GM04503 (cell line): ENCODE measurements at regions not wholly inside any gene's neighbourhood (a gene's known extent, or its start where the extent isn't known, plus 50 kb on each side); places are given as distances from the start of the nearest gene placed in this dataset.

ENCODE experiments used
- DNase-seq: peaks from one replicate; pipeline ENCODE4 v3.0.0-alpha.2; 2012; ENCODE audit warnings: low read depth

DNA sequence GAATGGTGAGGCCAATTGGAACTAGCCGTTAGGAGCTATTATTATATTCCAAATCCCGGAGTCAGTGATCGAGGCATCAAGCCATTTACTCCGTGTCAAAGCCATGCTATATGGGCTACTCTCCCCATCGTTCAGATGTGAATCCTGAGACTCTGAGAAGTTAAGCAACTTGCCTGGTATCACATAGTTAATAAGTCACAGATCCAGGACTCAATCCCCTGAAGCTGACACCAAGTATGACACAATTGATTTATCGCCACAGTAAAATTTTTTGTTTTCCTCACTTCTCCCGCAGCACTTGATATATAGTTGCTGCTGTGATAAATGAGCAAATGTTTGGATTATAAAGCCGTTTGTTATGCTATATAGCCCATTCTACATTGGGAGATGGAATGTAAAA, 50.8 kb upstream of the TSHZ2 start:
- DNase-seq, result no peak

DNA sequence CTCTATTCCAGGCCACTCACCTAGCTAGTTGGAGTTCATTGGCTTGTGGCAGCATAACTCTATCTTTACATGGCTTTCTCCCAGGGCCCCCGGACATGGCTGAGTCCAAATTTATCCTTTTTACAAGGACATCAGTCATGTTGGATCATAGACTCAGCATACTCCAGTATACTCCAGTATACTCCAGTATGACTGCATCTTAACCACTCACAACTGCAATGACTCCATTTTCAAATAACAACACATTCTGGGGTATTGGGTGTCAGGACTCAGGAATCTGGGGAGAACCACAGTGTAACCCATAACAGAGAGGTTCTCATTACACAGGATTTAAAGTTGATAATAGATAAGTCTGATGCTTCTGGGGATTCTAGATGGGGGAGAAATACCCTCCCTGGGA, 53.8 kb upstream of the TSHZ2 start:
- DNase-seq, result no peak

DNA sequence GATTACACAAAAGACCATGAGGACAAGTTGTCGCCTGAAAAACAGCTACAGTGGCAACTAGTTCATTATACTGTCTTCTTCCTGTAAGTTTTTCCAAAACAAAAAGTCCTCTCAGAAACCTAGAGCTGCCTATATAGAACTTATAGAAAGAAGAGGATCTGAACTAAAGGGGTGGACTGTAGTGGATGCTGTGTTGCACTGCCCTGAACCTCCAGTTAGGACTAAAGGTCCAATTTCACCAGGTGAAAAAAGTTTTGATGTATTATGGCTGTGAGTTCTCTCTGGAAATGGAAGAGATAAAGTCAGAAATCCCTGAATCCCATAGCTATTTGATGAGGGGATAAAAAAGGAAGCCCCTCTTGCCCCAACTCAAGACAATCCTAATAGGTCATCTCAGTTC, 56.6 kb upstream of the TSHZ2 start:
- DNase-seq, result no peak

DNA sequence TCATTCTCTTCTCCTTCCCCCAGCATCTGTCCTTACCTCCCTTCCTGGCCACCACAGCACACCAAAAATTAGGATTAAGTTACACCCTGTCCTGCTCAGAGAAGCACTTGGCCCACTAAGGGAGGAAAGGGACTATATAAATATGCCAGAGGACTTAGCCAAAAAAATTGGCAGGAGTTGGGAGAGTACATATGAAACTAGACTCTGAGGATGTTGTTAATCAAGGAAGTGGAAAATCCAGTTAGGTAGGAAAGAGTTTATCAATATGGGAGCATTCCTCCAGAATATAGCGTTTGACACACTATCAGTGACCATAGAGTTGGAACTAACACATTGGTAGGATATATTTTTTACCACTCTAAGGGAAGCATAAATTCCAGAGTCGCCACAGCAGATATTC, 57.3 kb upstream of the TSHZ2 start:
- DNase-seq, result no peak

DNA sequence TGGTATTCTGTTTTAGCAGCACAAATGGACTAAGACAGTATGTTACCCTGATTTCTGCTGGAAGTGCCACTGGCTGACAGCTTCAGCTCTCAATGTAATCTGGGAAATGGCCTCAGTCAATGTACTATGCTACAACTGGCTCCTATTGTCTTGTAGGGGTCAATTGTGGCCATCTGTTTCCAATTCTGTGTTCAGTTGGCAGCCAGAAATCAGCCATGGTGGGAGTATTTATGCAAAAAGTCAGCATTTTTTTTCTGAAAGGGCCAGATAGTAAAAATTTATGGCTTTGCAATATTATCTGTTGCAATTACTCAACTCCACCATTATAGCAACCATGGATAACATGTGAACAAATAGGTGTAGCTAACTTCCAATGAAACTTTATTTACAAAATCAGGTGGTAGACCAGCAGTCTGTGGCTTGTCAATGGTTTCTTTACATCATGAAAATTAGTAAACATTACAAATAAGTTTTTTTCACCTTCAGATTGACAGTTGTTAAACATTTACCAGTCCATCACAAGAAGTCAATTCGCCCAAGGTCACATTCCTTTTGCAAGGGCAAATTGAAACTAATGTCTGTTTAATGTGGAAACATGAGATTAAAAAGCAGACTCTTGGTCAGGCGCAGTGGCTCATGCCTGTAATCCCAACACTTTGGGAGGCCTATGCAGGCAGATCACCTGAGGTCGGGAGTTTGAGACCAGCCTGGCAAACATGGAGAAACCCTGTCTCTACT, 58.3 kb upstream of the TSHZ2 start:
- DNase-seq, result no peak

DNA sequence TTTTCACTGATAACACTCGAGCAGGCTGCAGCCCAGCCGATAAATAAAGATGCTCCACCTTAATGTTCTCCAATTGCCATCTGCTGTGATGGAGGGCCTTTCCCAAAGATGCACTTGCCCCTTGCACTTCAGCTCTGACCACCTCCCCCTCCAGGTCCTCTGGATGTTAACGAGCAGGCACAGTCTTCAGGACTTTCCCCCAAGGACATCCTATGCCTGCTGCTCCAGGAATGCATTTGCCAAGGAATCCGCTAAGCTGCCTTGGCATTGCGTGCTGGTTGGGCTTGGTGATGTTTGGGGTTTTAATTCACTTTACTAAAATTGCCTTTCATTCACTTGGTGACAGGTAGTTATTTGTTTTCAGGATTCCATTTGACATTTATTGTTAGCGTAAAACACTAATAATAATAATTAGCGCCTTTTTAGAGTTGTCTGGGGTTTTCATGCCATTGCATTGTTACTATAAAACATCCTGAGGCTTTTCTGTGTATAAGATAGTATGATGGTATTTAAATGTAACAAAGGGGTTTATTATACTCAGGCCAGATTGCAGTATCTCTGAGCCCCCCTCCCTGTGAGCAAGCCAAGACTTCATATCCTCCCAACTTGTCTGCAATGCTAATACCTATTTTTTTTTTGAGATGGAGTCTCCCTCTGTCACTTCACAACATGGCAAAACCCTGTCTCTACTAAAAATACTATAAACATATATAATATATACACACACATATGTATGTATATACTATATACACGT, 66.7 kb upstream of the TSHZ2 start:
- no peak for DNase-seq

DNA sequence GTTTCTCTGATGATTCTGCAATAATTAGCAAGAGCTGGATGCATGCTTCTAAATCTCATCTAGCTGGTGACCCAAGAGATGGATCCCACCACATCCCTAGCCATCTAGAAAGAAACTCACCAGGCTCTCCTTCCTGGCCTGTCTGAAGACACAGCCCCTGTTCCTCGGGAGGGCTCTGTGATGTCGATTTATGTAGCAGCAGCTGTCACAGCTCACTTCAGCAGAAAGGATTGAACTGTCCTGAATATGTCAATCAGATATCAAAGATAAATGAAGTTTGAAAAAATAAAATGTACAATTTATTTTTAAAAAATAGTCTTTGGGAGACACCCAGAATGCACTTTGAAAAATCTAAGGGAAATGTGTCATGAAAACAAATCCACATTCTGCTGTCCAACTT, 67.3 kb upstream of the TSHZ2 start:
- no peak for DNase-seq

DNA sequence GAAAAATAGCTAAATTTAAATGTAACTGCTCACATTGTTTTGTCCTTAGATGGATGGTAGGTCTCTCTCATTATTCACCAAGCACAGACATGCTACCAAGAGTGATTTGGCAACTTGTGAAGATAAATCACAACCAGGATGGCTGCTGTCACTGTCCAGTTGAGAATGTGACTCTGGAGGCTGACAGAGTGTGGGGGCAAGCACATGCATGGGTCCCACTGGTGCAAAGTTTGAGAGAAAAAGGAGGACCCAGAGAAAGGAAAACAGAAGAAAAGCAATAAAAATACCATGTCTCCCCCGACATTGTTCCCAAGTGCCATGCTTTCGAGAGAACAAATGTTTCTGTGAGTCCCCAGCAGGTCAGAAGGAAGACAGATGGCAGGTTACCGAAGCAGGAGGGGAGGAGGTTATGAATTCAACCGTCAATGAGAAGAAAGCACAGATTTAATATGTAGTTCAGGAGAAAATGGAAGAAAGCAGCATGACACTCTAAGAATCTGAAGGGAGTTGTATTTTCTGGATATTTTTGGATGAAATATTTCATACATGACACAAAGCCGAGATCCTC, 73.0 kb upstream of the TSHZ2 start:
- DNase-seq, result no peak

DNA sequence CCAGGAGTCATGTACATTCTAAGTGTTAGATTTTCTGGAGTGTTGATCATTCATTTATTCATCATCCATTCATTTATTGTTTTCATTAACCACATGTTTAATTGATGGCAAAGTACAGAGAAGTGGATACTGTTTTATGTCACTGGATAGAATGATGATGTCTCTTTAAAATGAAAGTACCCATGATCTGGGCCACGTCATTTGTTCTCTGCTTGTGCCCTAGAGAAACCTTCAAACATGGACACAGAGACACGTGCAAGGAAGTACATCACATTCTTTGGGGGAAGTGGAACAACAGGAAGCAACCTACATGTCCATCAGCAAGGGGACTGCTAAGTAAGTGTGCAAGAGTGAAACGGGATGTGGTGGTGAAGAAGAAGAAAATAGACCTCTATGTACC, 75.8 kb upstream of the TSHZ2 start:
- DNase-seq, result no peak

DNA sequence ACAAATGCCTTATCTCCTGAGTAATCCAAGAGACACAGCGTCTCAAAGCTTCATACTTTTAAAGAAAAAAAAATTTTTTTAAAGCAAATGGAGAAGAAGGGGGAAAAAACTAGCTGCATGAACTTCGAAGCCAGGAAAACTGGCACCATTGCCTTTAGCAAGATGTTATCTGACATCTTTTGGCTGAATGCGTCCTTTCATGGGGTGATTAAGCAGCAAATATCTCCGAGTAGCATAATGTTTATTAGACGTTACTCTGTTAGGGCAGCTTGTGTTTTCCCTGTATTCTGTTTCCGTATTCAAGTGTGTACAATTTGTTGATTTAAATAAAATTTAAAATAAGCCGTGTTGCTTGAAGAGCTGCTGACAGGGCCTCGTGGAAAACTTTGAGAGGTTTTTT, 76.5 kb upstream of the TSHZ2 start:
- DNase-seq, result no peak

DNA sequence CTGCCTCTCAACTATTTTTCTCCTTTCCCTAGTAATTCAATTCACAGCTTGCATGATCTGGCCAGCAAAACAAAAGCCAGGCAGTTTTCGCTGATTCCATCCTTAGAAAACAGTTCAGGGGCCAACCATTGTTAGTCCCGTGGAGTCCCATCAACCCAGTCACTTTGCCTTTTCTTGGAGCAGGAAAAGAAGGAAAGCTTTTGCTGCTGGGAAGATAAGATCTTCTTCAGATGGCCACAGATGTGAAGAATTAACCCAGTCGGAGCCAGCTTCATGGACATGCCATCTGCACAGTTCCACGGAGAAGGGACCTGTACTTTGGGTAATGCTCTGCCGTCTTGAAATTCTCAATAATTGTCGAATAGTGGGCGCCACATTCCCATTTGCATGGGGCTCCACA, 76.9 kb upstream of the TSHZ2 start:
- no peak for DNase-seq

DNA sequence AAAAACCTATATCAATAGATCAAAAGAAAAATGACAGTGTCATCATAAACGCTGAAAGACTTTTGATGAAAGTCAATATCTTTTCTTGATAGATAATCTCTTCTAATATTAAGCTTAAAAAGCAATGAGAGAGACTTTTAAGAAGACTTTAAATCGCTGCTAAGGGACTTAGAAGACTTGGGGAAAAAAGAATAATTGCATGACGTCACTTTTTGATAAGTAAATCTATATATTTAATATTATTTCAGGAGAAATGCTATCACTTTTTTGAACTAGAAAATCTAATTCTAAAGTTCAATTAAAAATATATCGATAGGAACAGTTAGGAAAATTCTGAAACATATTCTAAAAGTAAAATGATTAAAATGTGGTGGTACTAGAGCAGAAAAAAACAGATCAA, 78.7 kb upstream of the TSHZ2 start:
- no peak for DNase-seq

DNA sequence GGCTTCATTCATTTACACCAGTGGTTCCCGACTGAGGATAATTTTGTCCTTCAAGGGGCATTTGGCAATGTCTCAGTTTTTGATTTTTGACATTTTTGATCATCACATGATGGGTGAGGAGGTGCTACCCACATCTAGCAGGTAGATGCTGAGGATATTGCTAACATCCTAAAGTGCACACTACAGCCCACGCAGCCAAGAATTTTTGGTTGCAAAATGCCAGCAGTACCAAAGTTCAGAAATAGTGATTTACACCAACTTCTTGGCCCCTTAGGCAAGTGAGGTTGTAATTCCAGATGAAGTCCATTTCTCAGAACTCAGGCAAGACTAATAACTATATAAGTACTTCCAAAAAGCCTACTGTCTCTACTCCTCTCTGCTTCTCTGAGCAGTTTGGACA, 80.1 kb upstream of the TSHZ2 start:
- no peak for DNase-seq

DNA sequence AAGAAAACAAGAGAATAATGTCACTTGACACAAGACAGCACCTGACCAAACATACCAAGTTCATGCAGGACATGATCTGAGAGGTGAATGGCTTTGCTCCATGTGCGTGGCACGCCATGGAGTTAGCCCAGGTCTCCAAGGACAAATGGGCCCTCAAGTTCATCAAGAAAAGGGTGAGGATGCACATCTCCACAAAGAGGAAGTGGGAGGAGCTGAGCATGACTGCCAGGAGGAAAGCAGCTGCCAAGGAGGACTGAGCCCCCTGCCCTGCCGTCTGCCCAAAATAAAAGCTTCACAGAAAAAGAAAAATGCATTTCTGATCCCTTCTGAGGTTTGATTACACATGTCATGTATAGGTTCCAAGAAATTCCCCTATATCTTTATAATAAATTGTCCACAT, 82.0 kb upstream of the TSHZ2 start:
- DNase-seq, result no peak

DNA sequence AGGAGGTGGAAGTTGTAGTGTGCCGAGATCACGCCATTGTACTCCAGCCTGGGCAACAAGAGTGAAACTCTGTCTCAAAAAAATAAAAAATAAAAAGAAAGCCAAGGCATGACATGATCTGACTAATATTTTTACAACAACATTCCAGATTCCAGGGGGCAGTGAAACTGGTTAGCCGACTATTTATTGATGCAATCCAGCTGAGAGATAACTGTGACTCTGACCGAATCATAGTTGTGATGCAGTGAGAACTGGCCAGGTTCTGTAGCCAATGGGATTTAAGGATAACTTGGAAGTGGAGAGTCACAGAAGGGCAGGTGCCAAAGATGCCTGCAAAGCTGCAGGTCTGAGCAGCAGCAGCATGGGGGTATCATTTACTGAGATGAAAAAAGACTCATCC, 82.9 kb upstream of the TSHZ2 start:
- peak; percentile 28 for DNase-seq

DNA sequence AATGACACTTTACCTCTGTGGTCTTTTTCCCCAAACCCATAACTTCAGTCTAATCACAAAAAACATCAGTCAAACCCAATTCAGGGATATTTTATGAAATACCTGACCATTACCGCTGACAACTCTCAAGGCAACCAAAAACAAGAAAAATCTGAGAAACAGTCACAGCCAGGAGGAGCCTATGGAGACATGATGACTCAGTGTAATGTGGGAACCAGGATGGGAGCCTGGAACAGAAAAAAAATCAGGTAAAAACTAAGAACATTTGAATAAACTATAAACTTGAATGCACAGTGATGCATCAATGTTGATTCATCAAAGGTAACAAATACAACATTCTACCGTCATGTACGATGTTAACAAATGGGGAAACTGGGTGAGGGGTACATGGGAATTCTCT, 84.1 kb upstream of the TSHZ2 start:
- no peak for DNase-seq

DNA sequence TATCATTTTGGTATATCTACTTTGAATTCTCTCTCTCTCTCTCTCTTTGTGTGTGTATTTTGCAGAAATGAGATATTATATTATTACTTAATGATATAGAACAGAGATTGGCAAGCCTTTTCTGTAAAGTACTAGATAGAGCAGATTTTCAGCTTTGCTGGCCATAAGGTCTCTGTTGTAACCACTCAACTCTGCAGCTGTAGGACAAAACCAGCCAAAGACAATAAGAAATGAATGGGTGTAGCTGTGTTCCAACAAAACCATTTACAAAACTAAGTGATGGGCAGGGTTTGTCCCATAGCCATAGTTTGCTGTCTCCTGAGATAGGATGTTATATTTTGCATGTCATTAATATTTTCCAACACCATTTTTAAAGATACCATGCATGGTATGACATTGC, 91.2 kb upstream of the TSHZ2 start:
- no peak for DNase-seq

DNA sequence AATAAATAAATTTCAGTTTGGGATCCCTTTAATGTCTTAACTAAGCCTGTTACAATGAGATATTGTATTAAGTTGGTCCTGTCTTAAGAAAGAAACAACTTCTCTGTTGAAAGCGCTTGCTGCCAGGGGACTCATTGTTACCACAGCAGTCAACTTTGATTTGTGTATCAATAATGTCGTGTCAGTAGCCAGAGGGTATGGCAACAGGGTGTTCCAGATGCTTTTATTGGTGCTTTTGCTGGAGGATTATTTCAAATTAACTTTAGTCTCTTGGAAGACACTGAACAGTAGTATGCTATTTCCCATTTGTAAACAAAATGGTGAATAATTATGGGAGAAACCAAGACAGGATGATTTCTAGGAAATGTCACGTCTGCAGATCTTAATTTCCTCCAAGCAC, 91.9 kb upstream of the TSHZ2 start:
- no peak for DNase-seq

DNA sequence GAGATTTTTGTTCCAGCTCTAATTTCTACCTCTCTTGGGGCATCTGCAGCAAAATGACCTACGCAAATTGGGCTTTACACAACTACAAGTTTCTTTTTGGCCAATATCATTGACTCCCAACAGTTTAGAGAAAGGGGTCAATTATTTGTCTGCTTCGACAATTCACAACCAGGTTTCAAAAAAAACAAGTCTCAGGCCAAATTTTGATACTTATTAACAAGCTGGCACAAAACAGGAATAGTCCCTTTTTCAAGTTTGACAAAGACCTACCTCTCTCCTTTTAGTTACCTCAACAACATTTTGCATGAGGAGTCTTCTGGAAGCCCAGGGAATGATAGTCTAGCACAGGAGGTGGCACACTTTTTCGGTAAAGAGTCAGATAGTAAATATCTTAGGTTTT, 97.9 kb upstream of the TSHZ2 start:
- no peak for DNase-seq

DNA sequence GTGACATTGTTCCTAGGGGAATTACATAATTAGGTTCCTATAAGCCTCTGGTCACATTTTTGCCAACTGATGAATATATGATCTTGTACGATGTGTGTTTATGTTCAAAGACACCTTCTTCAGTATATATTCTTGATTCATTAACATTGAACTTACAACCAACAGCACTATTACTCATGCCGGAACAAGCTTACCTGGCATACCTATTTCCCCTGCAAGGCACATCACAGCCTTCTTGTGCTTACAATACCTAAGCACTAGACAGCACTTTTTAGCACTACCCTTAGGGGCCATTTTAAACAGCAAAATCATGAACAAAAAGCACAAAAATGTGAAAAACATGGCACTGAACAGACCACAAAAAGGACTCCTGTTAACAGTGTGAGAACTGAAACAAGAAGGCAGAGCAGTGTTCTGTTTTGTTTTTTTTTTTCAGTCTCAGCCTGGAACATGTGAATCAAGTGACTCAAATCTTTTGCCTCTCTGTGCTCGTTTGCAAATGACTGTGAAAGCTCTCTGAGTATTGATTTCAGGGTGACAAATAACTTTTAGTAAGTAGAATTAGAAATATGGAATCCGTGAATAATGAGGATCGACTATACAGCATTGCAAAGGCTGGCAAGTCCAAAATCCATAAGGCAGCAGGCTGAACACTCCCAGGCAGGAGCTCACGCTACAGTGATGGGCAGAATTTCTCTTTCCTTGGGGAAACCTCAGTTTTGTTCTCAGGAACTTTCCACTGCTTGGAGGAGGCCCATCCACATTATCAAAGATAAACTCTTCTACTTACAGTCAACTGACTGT, 102.3 kb upstream of the TSHZ2 start:
- DNase-seq, result no peak

DNA sequence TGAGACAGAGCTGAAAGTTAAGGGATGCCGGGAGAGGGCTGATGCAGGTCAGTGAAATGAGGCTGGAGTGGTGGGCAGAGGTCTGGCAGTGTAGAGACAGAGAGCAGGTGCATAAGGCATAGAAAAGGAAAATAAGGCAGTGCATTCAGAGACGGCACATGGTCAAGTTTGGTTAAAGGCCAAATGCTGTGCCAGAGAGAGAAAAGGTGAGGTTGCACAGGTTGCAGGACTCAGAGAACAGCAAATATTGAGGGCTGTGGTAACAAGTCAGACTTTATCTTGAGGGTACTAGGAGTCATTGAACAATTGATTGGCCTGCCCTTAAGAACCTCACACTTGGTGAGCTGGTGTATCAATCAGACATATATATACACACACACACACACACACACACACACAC, 102.9 kb upstream of the TSHZ2 start:
- no peak for DNase-seq

DNA sequence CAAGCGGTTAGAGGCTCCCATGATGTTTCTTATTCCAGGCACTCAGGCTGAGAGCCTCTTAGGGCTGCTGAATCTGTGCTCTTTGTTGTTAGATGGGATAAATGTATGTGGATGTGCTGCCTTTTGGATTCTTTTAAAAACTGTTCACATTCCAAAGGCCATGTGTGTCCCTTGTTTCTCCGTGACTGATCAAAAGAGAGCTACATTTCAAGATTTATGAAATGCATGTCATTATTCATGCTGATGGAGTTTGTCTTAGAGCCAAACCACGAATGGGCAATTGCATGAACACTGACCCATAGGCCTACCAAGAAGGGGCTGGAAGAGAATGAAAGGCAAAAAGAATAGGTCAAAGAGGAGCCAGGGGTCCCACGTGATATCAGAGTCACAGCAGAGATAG, 104.9 kb upstream of the TSHZ2 start:
- no peak for DNase-seq
